ENCODE measurements at regions not wholly inside any gene's neighbourhood (a gene's known extent, or its start where the extent isn't known, plus 50 kb on each side); places are given as distances from the start of the nearest gene placed in this dataset.

GRCh38 chr15:70246623-70247220 lies 149.0 kb upstream of the TLE3 start:
- TF ChIP-seq SPI1 (IDR thresholded peaks at IDR 0.05; ENCODE audit: borderline replicate concordance, low read depth), result no peak
- no peak for TF ChIP-seq POLR2AphosphoS5 (IDR thresholded peaks at IDR 0.05; ENCODE audit: low read depth)
- TF ChIP-seq, protein P1, sequence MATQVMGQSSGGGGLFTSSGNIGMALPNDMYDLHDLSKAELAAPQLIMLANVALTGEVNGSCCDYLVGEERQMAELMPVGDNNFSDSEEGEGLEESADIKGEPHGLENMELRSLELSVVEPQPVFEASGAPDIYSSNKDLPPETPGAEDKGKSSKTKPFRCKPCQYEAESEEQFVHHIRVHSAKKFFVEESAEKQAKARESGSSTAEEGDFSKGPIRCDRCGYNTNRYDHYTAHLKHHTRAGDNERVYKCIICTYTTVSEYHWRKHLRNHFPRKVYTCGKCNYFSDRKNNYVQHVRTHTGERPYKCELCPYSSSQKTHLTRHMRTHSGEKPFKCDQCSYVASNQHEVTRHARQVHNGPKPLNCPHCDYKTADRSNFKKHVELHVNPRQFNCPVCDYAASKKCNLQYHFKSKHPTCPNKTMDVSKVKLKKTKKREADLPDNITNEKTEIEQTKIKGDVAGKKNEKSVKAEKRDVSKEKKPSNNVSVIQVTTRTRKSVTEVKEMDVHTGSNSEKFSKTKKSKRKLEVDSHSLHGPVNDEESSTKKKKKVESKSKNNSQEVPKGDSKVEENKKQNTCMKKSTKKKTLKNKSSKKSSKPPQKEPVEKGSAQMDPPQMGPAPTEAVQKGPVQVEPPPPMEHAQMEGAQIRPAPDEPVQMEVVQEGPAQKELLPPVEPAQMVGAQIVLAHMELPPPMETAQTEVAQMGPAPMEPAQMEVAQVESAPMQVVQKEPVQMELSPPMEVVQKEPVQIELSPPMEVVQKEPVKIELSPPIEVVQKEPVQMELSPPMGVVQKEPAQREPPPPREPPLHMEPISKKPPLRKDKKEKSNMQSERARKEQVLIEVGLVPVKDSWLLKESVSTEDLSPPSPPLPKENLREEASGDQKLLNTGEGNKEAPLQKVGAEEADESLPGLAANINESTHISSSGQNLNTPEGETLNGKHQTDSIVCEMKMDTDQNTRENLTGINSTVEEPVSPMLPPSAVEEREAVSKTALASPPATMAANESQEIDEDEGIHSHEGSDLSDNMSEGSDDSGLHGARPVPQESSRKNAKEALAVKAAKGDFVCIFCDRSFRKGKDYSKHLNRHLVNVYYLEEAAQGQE (IDR thresholded peaks at IDR 0.05; ENCODE audit: insufficient replicate concordance, low read depth), result no peak
- TF ChIP-seq, protein P2, sequence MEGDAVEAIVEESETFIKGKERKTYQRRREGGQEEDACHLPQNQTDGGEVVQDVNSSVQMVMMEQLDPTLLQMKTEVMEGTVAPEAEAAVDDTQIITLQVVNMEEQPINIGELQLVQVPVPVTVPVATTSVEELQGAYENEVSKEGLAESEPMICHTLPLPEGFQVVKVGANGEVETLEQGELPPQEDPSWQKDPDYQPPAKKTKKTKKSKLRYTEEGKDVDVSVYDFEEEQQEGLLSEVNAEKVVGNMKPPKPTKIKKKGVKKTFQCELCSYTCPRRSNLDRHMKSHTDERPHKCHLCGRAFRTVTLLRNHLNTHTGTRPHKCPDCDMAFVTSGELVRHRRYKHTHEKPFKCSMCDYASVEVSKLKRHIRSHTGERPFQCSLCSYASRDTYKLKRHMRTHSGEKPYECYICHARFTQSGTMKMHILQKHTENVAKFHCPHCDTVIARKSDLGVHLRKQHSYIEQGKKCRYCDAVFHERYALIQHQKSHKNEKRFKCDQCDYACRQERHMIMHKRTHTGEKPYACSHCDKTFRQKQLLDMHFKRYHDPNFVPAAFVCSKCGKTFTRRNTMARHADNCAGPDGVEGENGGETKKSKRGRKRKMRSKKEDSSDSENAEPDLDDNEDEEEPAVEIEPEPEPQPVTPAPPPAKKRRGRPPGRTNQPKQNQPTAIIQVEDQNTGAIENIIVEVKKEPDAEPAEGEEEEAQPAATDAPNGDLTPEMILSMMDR (IDR thresholded peaks at IDR 0.05; ENCODE audit: insufficient read depth, low read length), result no peak
- Histone ChIP-seq H3K27ac (replicated peaks) (no peak overlapping the region), H3K27me3 (ENCODE audit: insufficient read depth, poor library complexity, severe bottlenecking) (no peaks in the 10 kb centered on the region), H3K4me3 (replicated peaks; ENCODE audit: insufficient read depth, low read length) (no peak overlapping the region)
- no peak for DNase-seq (ENCODE audit: low read depth in 1 of 2, low spot score in 1 of 2)

DNA sequence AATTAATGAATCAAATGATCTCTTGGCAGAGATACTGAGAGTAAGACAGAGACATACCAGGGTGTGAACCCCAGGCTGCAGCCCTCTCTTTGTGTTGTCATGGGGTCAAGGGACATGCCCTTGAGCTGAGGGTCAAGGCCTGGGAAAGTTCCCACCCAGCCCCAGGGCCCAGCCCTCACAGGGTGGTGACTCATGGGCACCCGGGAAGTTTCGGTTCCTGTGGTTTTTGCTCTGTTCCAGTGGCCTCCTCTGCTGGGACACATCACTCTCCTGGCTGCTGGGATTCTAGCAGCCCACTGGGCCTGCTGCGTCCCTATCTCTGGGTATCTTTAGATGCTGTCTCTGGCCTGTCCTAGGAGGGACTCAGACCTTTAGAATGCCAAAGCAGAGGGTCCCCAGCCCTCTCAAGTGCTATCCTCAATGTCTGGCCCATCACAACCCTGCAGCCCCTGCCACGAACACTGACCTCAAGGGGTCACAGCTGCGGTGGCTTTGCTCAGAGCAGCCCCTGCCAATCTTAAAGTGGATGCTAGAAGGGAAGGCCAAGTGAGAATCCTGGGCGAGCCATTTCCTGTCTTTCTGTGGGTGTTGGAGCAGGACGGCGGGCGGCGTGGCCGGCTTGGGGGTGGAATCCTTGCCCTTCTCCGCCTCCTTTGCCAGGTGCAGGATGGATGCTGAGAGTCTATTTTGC lies 148.4 kb upstream of the TLE3 start:
- TF ChIP-seq GABPA (IDR thresholded peaks at IDR 0.05; ENCODE audit: low read depth) (no peak), SPI1 (IDR thresholded peaks at IDR 0.05; ENCODE audit: borderline replicate concordance, low read depth) (no peak), POLR2AphosphoS5 (IDR thresholded peaks at IDR 0.05; ENCODE audit: low read depth) (no peak)
- TF ChIP-seq, protein P2 (IDR thresholded peaks at IDR 0.05; ENCODE audit: insufficient read depth, low read length), result no peak
- TF ChIP-seq, protein P1 (IDR thresholded peaks at IDR 0.05; ENCODE audit: insufficient replicate concordance, low read depth), result no peak

GRCh38 chr15:70244978-70245542 lies 147.3 kb upstream of the TLE3 start:
- no peak overlapping the region for H3K27ac ChIP-seq (replicated peaks)
- TF ChIP-seq, protein P2 (IDR thresholded peaks at IDR 0.05; ENCODE audit: insufficient read depth, low read length), result no peak
- TF ChIP-seq POLR2AphosphoS5 (IDR thresholded peaks at IDR 0.05; ENCODE audit: low read depth) (no peak), GABPA (IDR thresholded peaks at IDR 0.05; ENCODE audit: low read depth) (no peak), SPI1 (IDR thresholded peaks at IDR 0.05; ENCODE audit: borderline replicate concordance, low read depth) (no peak)
- TF ChIP-seq, protein P1 (IDR thresholded peaks at IDR 0.05; ENCODE audit: insufficient replicate concordance, low read depth), result no peak
- no peaks in the 10 kb centered on the region for H3K27me3 ChIP-seq (ENCODE audit: insufficient read depth, poor library complexity, severe bottlenecking)
- H3K4me3 ChIP-seq (replicated peaks; ENCODE audit: insufficient read depth, low read length), result no peak overlapping the region
- DNase-seq (ENCODE audit: low read depth in 1 of 2, low spot score in 1 of 2), result no peak

More for the DNA sequence above, 148.4 kb upstream of the TLE3 start:
- H3K4me3 ChIP-seq (replicated peaks; ENCODE audit: insufficient read depth, low read length), result no peak overlapping the region
- no peak overlapping the region for H3K27ac ChIP-seq (replicated peaks)
- DNase-seq (ENCODE audit: low read depth in 1 of 2, low spot score in 1 of 2), result peak in 1 of 2 experiments; percentile 38
- no peaks in the 10 kb centered on the region for H3K27me3 ChIP-seq (ENCODE audit: insufficient read depth, poor library complexity, severe bottlenecking)
